Fibroblast of the aortic adventitia (primary cell): ENCODE measurements at regions not wholly inside any gene's neighbourhood (a gene's known extent, or its start where the extent isn't known, plus 50 kb on each side); places are given as distances from the start of the nearest gene placed in this dataset.

ENCODE experiments used
- DNase-seq: peaks from one replicate; pipeline ENCODE4 v3.0.0-alpha.2; 2010; ENCODE audit warnings: low read depth
- H3K4me3 ChIP-seq: 2 replicates; pipeline ENCODE4 v1.5.1; 2011; ENCODE audit warnings: low read depth, mild to moderate bottlenecking, control low read depth, low read length, moderate library complexity
- TF ChIP-seq, protein P1 (sequence below): IDR thresholded peaks from 2 replicates; pipeline ENCODE4 v1.5.1; 2011; ENCODE audit warnings: mild to moderate bottlenecking, low read length, control low read depth, inconsistent platforms; ENCODE audit not compliant: insufficient read depth

DNA sequence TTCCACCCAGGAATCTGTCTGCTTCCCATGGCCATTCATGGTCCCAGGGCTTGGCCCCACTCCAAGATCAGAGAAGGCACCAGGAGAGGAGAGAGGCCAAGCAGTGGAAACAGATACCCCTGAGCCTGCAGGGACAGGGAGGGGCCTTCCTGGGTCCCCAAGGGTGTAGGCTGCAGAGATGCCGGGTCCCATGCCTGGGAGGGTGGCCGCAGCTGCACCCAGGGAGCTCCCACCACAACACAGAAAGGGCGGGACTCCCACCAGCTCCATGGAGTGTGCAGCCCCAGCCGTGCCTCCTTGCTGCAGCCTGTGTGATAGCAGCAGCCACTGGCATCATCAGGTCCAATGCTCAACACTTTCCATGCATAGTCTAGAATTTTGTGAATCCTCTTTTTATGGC lies 331.5 kb downstream of the UACA start:
- TF ChIP-seq, protein P1, sequence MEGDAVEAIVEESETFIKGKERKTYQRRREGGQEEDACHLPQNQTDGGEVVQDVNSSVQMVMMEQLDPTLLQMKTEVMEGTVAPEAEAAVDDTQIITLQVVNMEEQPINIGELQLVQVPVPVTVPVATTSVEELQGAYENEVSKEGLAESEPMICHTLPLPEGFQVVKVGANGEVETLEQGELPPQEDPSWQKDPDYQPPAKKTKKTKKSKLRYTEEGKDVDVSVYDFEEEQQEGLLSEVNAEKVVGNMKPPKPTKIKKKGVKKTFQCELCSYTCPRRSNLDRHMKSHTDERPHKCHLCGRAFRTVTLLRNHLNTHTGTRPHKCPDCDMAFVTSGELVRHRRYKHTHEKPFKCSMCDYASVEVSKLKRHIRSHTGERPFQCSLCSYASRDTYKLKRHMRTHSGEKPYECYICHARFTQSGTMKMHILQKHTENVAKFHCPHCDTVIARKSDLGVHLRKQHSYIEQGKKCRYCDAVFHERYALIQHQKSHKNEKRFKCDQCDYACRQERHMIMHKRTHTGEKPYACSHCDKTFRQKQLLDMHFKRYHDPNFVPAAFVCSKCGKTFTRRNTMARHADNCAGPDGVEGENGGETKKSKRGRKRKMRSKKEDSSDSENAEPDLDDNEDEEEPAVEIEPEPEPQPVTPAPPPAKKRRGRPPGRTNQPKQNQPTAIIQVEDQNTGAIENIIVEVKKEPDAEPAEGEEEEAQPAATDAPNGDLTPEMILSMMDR: no peak
- DNase-seq: no peak
- H3K4me3 ChIP-seq: no peak overlapping the region

DNA sequence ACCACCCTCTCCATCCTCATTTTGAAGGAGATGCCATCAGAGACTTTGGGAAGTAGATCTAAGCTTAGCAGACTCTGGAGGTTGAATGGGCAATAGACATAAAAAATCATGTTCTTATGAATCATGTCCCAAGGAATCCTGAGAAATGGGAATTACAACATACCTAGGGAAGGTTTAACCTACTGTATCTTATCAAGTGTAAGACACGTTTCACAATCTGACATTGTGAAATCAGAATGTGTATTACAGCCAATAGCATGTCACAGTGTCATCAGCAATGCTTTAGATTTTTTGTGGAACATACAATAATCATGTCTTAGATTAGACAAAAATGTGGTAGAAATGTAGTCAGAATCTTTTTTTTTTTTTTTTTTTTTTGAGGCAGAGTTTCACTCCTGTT lies 332.4 kb upstream of the TLE3 start:
- TF ChIP-seq, protein P1: no peak
- peak; percentile 98 for DNase-seq
- H3K4me3 ChIP-seq: no peak overlapping the region

- TF ChIP-seq, protein P1: no peak
- no peak for DNase-seq
- no peak overlapping the region for H3K4me3 ChIP-seq
Measured at GRCh38 chr15:70429056-70429722, 331.5 kb upstream of the TLE3 start.

- no peak for DNase-seq
- no peak overlapping the region for H3K4me3 ChIP-seq
- TF ChIP-seq, protein P1: no peak
Measured at GRCh38 chr15:70428211-70428822, 330.6 kb upstream of the TLE3 start.

- TF ChIP-seq, protein P1: peak; percentile 15
- DNase-seq: peak; percentile 9
Measured at GRCh38 chr15:70427167-70428120, 329.7 kb upstream of the TLE3 start.

GRCh38 chr15:70426096-70426821 lies 328.5 kb upstream of the TLE3 start:
- no peak overlapping the region for H3K4me3 ChIP-seq
- peak; percentile 13 for DNase-seq
- TF ChIP-seq, protein P1: no peak

More at GRCh38 chr15:70427167-70428120, 329.7 kb upstream of the TLE3 start:
- H3K4me3 ChIP-seq: no peak overlapping the region
